GM13977 (cell line): ENCODE measurements at regions not wholly inside any gene's neighbourhood (a gene's known extent, or its start where the extent isn't known, plus 50 kb on each side); places are given as distances from the start of the nearest gene placed in this dataset.
"Not testable (repeated sequence)": the region's sequence is repeated elsewhere in the genome, so short reads cannot be mapped to it uniquely, and the experiment has no call there.

Experiments used
- DNase-seq: peaks from one replicate; pipeline ENCODE4 v3.0.0; 2012; ENCODE audit warnings: low spot score
- in situ Hi-C: fragments of 300-500 bp; cut with MboI; formaldehyde crosslinking; loops from one replicate; pipeline ENCODE4 v1.12.0; 2022; ENCODE audit warnings: low sequenced_read_pairs, low pct_unique_long_range_greater_than_20kb, mixed read lengths, inconsistent platforms; ENCODE audit not compliant: unreplicated experiment
- TF ChIP-seq, protein P1 (sequence below): IDR thresholded peaks from 2 replicates; pipeline ENCODE4 v1.5.1; 2012; ENCODE audit warnings: mild to moderate bottlenecking, control low read depth; ENCODE audit not compliant: insufficient read depth; ENCODE audit errors: extremely low read depth, missing control alignments

DNA sequence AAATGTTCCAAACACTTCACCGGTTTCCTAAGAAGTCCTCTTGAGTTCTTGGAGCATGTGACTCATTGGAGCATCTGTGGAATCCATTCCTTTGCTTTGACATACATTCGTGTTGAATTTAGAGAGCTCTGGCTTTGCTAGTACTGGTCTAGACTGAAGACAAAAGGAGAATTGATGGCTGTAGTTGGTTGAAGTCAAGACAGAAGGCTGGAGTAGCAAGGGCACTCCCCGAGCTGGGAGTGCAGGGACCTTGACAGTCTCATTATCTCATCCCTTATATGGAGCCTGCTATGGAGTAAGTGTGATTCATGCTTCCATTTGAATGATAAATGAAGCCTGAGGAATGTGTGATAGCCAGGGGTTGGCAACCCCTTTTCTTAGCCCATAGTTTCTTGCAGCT is 1249.1 kb downstream of the TYW1 start:
- no peak for DNase-seq
- TF ChIP-seq, protein P1, sequence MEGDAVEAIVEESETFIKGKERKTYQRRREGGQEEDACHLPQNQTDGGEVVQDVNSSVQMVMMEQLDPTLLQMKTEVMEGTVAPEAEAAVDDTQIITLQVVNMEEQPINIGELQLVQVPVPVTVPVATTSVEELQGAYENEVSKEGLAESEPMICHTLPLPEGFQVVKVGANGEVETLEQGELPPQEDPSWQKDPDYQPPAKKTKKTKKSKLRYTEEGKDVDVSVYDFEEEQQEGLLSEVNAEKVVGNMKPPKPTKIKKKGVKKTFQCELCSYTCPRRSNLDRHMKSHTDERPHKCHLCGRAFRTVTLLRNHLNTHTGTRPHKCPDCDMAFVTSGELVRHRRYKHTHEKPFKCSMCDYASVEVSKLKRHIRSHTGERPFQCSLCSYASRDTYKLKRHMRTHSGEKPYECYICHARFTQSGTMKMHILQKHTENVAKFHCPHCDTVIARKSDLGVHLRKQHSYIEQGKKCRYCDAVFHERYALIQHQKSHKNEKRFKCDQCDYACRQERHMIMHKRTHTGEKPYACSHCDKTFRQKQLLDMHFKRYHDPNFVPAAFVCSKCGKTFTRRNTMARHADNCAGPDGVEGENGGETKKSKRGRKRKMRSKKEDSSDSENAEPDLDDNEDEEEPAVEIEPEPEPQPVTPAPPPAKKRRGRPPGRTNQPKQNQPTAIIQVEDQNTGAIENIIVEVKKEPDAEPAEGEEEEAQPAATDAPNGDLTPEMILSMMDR: no peak
- in situ Hi-C loops: no loop called here

DNA sequence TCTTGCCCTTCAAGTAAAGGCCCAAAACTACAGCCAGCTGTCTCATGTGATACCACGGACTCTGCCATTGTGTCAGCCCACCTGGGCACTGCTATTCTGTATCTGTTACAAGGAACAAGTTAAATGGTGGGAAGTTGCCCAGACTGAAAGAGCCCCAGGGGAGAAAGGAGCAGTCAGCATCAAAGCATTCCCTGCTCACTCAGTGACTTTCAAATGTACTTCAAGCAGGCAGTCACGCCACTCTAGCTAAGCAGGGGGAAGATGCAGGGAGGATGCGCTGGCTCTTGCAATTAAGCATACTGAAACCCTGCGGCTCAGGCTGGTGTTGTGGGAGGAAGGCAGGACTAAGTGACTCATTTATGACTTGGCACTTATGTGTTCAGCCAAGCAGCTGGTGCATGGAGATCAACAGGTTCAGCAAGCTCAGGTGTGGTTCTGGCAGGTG is 1249.6 kb downstream of the TYW1 start:
- DNase-seq: no peak
- in situ Hi-C loops: no loop called here
- TF ChIP-seq, protein P1: no peak

DNA sequence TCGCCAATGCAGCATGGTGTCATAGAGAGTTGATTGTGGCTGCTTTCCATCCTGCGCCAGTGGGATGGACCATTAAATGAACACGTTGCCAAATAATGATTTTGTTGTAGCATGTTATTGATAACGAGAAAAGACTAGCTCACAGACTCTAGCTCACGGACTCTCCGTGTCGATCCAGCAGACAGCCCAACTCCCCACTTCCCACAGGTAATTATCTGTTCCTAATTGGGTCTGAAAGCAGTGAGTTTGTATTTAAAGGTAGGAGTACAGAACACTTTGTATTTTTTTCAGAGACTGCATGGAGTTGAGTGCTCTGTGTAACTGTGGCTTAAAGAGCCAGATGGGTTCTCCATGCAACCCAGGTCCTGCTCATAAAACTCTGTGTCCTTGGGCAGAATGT is 1250.5 kb downstream of the TYW1 start:
- TF ChIP-seq, protein P1: no peak
- DNase-seq: no peak
- in situ Hi-C loops: no loop called here

DNA sequence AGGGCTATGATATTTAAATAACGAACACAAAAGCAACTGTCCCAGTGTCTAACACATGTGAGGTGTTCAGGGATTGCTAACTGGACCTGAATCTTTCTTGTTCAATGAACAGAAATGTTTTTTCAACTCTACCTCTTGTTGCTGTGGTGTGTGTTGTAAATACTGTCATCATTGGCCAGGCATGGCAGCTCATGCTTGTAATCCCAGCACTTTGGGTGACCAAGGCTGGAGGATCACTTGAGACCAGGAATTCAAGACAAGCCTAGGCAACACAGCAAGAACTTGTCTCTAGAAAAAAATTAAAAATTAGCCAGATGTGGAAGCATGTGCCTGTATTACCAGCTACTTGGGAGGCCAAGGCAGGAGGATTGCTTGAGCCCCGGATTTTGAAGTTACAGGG is 1250.9 kb downstream of the TYW1 start:
- in situ Hi-C loops: no loop called here
- no peak for DNase-seq

DNA sequence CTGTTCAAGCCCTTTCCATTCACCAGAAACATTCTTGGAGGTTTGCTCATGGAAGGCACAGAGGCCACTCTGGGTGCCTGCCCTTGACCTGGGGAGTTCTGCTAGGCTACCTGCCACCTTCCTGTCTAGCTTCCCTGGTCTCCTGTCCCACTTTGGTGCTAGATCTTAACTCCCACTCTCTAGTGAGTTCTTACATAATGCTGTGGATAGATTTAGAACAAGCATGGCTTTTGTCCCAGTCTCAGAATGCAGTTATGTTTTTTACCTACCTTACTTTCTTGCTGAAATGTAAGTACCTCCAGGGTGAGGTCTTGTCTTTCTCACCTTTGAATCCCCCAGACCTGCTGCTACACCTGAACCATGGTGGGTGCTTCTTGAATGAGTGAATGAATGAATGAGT is 1252.3 kb downstream of the TYW1 start:
- DNase-seq: no peak
- in situ Hi-C loops: no loop called here
- TF ChIP-seq, protein P1: no peak

More for the DNA sequence above, 1250.9 kb downstream of the TYW1 start:
- TF ChIP-seq, protein P1: no peak

DNA sequence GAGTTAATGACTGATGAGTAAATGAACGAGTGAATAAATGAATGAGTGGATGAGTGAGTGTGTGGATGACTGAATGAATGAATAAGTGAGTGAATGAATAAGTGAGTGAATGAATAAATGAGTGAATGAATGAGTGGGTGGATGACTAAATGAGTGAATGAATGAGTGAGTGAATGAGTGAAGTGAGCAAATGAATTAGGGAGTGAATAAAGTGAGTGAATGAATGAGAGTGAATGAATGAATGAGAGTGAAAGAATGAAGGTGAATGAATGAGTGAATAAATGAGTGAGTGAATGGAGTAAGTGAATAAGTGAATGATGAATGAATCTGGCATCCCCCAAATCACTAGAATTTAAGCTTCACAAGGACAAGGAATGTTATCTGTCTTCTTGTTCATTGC is 1253.0 kb downstream of the TYW1 start:
- no peak for DNase-seq
- TF ChIP-seq, protein P1: no peak
- in situ Hi-C loops: no loop called here

DNA sequence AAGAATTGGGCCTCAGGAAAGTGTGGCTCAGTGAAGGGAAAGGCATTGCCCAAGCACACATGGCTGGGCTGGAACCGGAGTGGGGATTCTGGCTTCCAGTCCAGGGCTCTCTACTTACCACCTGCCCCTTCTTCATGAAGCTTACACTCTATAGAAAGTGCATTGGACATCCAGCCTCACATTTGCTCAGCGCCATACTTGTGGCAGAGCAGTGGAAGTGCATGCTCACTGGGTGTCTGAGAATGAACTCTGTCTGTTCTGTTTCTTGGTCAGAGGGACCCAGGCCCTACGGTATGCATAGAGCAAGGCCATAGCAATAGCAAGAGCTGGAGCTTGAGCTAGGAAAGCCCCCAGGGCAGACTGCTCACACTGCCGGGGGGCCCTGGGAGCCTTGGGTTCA is 1253.5 kb downstream of the TYW1 start:
- TF ChIP-seq, protein P1: no peak
- in situ Hi-C loops: no loop called here
- DNase-seq: no peak

DNA sequence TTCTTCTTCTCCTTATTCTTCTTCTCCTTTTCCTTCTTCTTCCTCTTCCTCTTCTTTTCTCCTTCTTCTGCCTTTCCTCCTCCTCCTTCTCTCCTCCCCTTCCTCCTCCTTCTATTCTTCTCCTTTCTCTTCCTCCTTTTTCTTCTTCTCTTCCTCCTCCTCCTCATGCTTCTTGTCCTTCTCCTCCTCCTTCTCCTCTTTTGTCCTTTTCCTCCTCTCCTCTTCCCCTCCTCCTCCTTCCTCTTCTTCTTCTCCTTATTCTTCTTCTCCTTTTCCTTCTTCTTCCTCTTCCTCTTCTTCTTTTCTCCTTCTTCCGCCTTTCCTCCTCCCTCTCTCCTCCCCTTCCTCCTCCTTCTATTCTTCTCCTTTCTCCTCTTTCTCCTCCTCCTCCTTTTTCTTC is 1258.2 kb downstream of the TYW1 start:
- DNase-seq, in situ Hi-C loops: not testable (repeated sequence)
